Breast epithelium (tissue), 3 donors: ENCODE measurements at regions not wholly inside any gene's neighbourhood (a gene's known extent, or its start where the extent isn't known, plus 50 kb on each side); places are given as distances from the start of the nearest gene placed in this dataset.

Source experiments
- CTCF ChIP-seq, 3 donors: fragments of 450-650 bp; IDR thresholded peaks; one replicate each; pipeline ENCODE4 v1.5.1; 2016 to 2017; ENCODE audit warnings: antibody characterized with exemption in 3 of 3, mild to moderate bottlenecking in 3 of 3, moderate library complexity in 3 of 3
- POLR2A ChIP-seq: fragments of 450-650 bp; IDR thresholded peaks from one replicate; pipeline ENCODE4 v1.6.1; 2016; ENCODE audit warnings: antibody characterized with exemption, mild to moderate bottlenecking, moderate library complexity

- no peak for TF ChIP-seq CTCF (IDR thresholded peaks at IDR 0.05)
- TF ChIP-seq POLR2A, result no peak
Observed at GRCh38 chr9:117821954-117822353, 117.8 kb downstream of the TLR4 start.
